ENCODE measurements at regions not wholly inside any gene's neighbourhood (a gene's known extent, or its start where the extent isn't known, plus 50 kb on each side); places are given as distances from the start of the nearest gene placed in this dataset.

- no peak for TF ChIP-seq NFRKB (IDR thresholded peaks at IDR 0.05)
- TF ChIP-seq LEF1 (IDR thresholded peaks at IDR 0.05; ENCODE audit: borderline replicate concordance): no peak
- no peak for TF ChIP-seq SUZ12 (IDR thresholded peaks at IDR 0.05)
- no peak for TF ChIP-seq SP1 (IDR thresholded peaks at IDR 0.05)
- TF ChIP-seq ARNT (IDR thresholded peaks at IDR 0.05): no peak
These were observed 202.0 kb upstream of the CFAP20DC start for GRCh38 chr3:59251869-59252268.
